ENCODE measurements at regions not wholly inside any gene's neighbourhood (a gene's known extent, or its start where the extent isn't known, plus 50 kb on each side); places are given as distances from the start of the nearest gene placed in this dataset.

- Mint-ChIP-seq H3K27ac (no peak overlapping the region), H3K4me1 (no peaks in the 10 kb centered on the region; the same call in 1 of the 2 replicates), H3K27me3 (ENCODE audit: low read depth) (no peaks in the 10 kb centered on the region), H3K36me3 (no peaks in the 10 kb centered on the region), H3K9me3 (0 out of 2 replicates have a peak, but pooled peaks cover 5% of the 10 kb centered on the region), H3K4me3 (no peak overlapping the region)
- no peak for TF ChIP-seq ZBTB43 (CRISPR knock-in tag; IDR thresholded peaks at IDR 0.05)
- no peak for TF ChIP-seq ZNF121 (CRISPR knock-in tag; IDR thresholded peaks at IDR 0.05)
- TF ChIP-seq CREB1 (CRISPR knock-in tag; IDR thresholded peaks at IDR 0.05) = no peak
- no peak for TF ChIP-seq ZNF317 (CRISPR knock-in tag; IDR thresholded peaks at IDR 0.05; ENCODE audit: borderline replicate concordance, low read depth)
- no peak for TF ChIP-seq HMGA2 (CRISPR knock-in tag; IDR thresholded peaks at IDR 0.05)
- TF ChIP-seq ZNF416 (CRISPR knock-in tag; IDR thresholded peaks at IDR 0.05) = no peak
- DNase-seq (ENCODE audit: low spot score) (no peak), ATAC-seq (no peak)
- ChIA-PET POLR2A (no interaction called here), CTCF (no interaction called here)
Observed at GRCh38 chr16:79480929-79481328, 119.6 kb downstream of the MAF start.

- Mint-ChIP-seq H3K27ac (no peak overlapping the region), H3K4me1 (no peaks in the 10 kb centered on the region; the same call in 1 of the 2 replicates), H3K27me3 (ENCODE audit: low read depth) (no peaks in the 10 kb centered on the region), H3K36me3 (no peaks in the 10 kb centered on the region), H3K9me3 (0 out of 2 replicates have a peak, but pooled peaks cover 5% of the 10 kb centered on the region), H3K4me3 (no peak overlapping the region)
- ChIA-PET CTCF (no interaction called here), POLR2A (no interaction called here)
- no peak for DNase-seq (ENCODE audit: low spot score)
- ATAC-seq = no peak
- TF ChIP-seq RELA (CRISPR knock-in tag; IDR thresholded peaks at IDR 0.05; ENCODE audit: borderline replicate concordance) = no peak
- no peak for TF ChIP-seq E2F5 (CRISPR knock-in tag; IDR thresholded peaks at IDR 0.05)
- no peak for TF ChIP-seq ZNF232 (CRISPR knock-in tag; IDR thresholded peaks at IDR 0.05)
- TF ChIP-seq MAX (CRISPR knock-in tag; IDR thresholded peaks at IDR 0.05) = no peak
- TF ChIP-seq ZNF425 (CRISPR knock-in tag; conservative IDR thresholded peaks at IDR 0.05) = no peak
- no peak for TF ChIP-seq ZNF512 (CRISPR knock-in tag; IDR thresholded peaks at IDR 0.05; ENCODE audit: borderline replicate concordance)
- TF ChIP-seq NFYB (CRISPR knock-in tag; conservative IDR thresholded peaks at IDR 0.05; ENCODE audit: low read depth) = no peak
- no peak for TF ChIP-seq FOXJ3 (CRISPR knock-in tag; IDR thresholded peaks at IDR 0.05; ENCODE audit: borderline replicate concordance)
- TF ChIP-seq TEAD1 (CRISPR knock-in tag; IDR thresholded peaks at IDR 0.05) = no peak
- no peak for TF ChIP-seq MLX (CRISPR knock-in tag; IDR thresholded peaks at IDR 0.05)
- no peak for TF ChIP-seq EMX1 (CRISPR knock-in tag; IDR thresholded peaks at IDR 0.05)
- no peak for TF ChIP-seq CREB1 (CRISPR knock-in tag; IDR thresholded peaks at IDR 0.05)
- TF ChIP-seq ATF3 (CRISPR knock-in tag; conservative IDR thresholded peaks at IDR 0.05) = no peak
- TF ChIP-seq JUN (CRISPR knock-in tag; IDR thresholded peaks at IDR 0.05) = no peak
- no peak for TF ChIP-seq ZMAT4 (CRISPR knock-in tag; IDR thresholded peaks at IDR 0.05)
Observed at GRCh38 chr16:79480056-79480455, 120.5 kb downstream of the MAF start.
